Mesenchymal stem cell (in vitro differentiated cells and primary cell): ENCODE measurements at regions not wholly inside any gene's neighbourhood (a gene's known extent, or its start where the extent isn't known, plus 50 kb on each side); places are given as distances from the start of the nearest gene placed in this dataset.

ENCODE experiments used
- DNase-seq: peaks from one replicate; pipeline ENCODE4 v3.0.0-alpha.2; 2013
- H2AFZ ChIP-seq: one replicate; pipeline ENCODE4 v1.6.1; 2013; ENCODE audit warnings: low read depth, mild to moderate bottlenecking, control low read depth, inconsistent platforms, low read length, moderate library complexity
- H2AK5ac ChIP-seq: 2 replicates; pipeline ENCODE4 v1.6.1; 2013; ENCODE audit warnings: low read length, moderate library complexity, mild to moderate bottlenecking, inconsistent platforms; ENCODE audit not compliant: severe bottlenecking
- H2BK120ac ChIP-seq: one replicate; pipeline ENCODE4 v1.6.1; 2013; ENCODE audit warnings: low read depth, mild to moderate bottlenecking, inconsistent platforms, low read length, moderate library complexity
- H2BK12ac ChIP-seq, 2 experiments: one replicate each; pipeline ENCODE4 v1.6.1; 2013; ENCODE audit warnings: inconsistent platforms in 2 of 2, low read length in 2 of 2, mild to moderate bottlenecking in 2 of 2, moderate library complexity in 2 of 2, control low read depth in 1 of 2
- H2BK15ac ChIP-seq: one replicate; pipeline ENCODE4 v1.6.1; 2013; ENCODE audit warnings: mild to moderate bottlenecking, low read depth, inconsistent platforms; ENCODE audit not compliant: poor library complexity, severe bottlenecking
- H2BK5ac ChIP-seq: 2 replicates; pipeline ENCODE4 v1.6.1; 2013; ENCODE audit warnings: low read depth, mild to moderate bottlenecking, low read length, control low read depth, inconsistent platforms; ENCODE audit not compliant: poor library complexity, severe bottlenecking
- H3K14ac ChIP-seq, 2 experiments: one replicate each; pipeline ENCODE4 v1.6.1; 2013; ENCODE audit warnings: inconsistent platforms in 2 of 2, low read length in 2 of 2, control low read depth in 1 of 2, mild to moderate bottlenecking in 1 of 2, moderate library complexity in 1 of 2
- H3K18ac ChIP-seq, 2 experiments: one replicate each; pipeline ENCODE4 v1.6.1; 2013; ENCODE audit warnings: inconsistent platforms in 2 of 2, low read length in 2 of 2, control low read depth in 1 of 2, low read depth in 1 of 2, mild to moderate bottlenecking in 1 of 2
- H3K23ac ChIP-seq, 2 experiments: one replicate each; pipeline ENCODE4 v1.6.1; 2013; ENCODE audit warnings: inconsistent platforms in 2 of 2, low read length in 2 of 2, mild to moderate bottlenecking in 2 of 2, moderate library complexity in 2 of 2, control low read depth in 1 of 2
- H3K27ac ChIP-seq: 2 replicates; pipeline ENCODE4 v1.5.1; 2013; ENCODE audit warnings: mild to moderate bottlenecking, moderate library complexity, low read length, control low read depth, inconsistent platforms; ENCODE audit not compliant: poor library complexity, severe bottlenecking
- H3K27me3 ChIP-seq, 2 experiments: 2 replicates each; pipeline versions ENCODE4 v1.6.1 to v1.7.0; 2013; ENCODE audit warnings: low read length in 2 of 2, mild to moderate bottlenecking in 2 of 2, moderate library complexity in 2 of 2, control low read depth in 1 of 2, inconsistent platforms in 1 of 2; ENCODE audit not compliant: control insufficient read depth in 1 of 2, insufficient read depth in 1 of 2
- H3K36me3 ChIP-seq, 2 experiments: 2 replicates each; pipeline versions ENCODE4 v1.6.1 to v1.7.0; 2013; ENCODE audit warnings: low read length in 2 of 2, control low read depth in 1 of 2, inconsistent platforms in 1 of 2, low read depth in 1 of 2, mild to moderate bottlenecking in 1 of 2; ENCODE audit not compliant: insufficient read depth in 2 of 2, control insufficient read depth in 1 of 2
- H3K4ac ChIP-seq, 2 experiments: one replicate each; pipeline ENCODE4 v1.6.1; 2013; ENCODE audit warnings: inconsistent platforms in 2 of 2, low read length in 2 of 2, mild to moderate bottlenecking in 2 of 2, moderate library complexity in 2 of 2, control low read depth in 1 of 2, low read depth in 1 of 2
- H3K4me1 ChIP-seq: 2 replicates; pipeline ENCODE4 v1.6.1; 2013; ENCODE audit warnings: low read depth, low read length, control low read depth; ENCODE audit not compliant: control insufficient read depth, insufficient read depth
- H3K4me2 ChIP-seq: 2 replicates; pipeline ENCODE4 v1.6.1; 2013; ENCODE audit warnings: low read length, mild to moderate bottlenecking, inconsistent platforms; ENCODE audit not compliant: poor library complexity, severe bottlenecking
- H3K4me3 ChIP-seq, 2 experiments: 2 replicates each; pipeline versions ENCODE4 v1.5.1 to v1.7.0; 2013; ENCODE audit warnings: low read length in 2 of 2, mild to moderate bottlenecking in 2 of 2, control low read depth in 1 of 2, low read depth in 1 of 2; ENCODE audit not compliant: insufficient read depth in 1 of 2
- H3K79me1 ChIP-seq: replicated peaks from 2 replicates; pipeline ENCODE4 v1.6.1; 2013; ENCODE audit warnings: mild to moderate bottlenecking, control low read depth, low read length, inconsistent platforms; ENCODE audit not compliant: poor library complexity, severe bottlenecking
- H3K9ac ChIP-seq: 2 replicates; pipeline ENCODE4 v1.7.0; 2013; ENCODE audit warnings: mild to moderate bottlenecking, low read length, moderate library complexity
- H3K9me3 ChIP-seq: 2 replicates; pipeline ENCODE4 v1.7.0; 2013; ENCODE audit warnings: mild to moderate bottlenecking, low read length; ENCODE audit not compliant: control insufficient read depth
- H4K8ac ChIP-seq: one replicate; pipeline ENCODE4 v1.6.1; 2013; ENCODE audit warnings: inconsistent platforms, mild to moderate bottlenecking, low read length, moderate library complexity
- H4K91ac ChIP-seq: one replicate; pipeline ENCODE4 v1.6.1; 2013; ENCODE audit warnings: mild to moderate bottlenecking, low read length, inconsistent platforms
- WGBS: methylation state at CpG from one replicate; pipeline ENCODE4 v1.1.7; 2013; ENCODE audit warnings: mixed read lengths; 5-methylcytosine and 5-hydroxymethylcytosine counted together

DNA sequence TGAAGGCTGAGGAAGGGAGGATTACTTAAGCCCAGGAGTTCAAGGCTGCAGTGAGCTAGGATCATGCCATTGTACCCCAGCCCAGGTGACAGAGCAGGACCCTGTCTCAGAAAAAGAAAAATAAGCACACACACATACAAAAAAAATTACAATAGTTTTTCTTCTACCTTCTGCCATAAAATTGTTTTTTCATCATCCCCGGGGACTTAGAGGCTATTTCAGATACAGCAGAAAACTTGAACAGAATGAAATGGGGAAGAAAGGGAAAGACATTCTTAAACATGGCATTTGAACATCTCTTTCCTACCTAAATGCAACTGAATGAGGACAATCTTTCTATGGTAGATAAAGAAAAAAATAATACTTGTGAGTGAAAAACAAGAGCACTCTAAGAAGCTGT is 109.1 kb downstream of the KCTD12 start:
- Histone ChIP-seq H3K4me3 (no peak overlapping the region), H2BK120ac (no peak overlapping the region), H2BK15ac (no peak overlapping the region), H2AK5ac (no peak overlapping the region), H3K14ac (no peak overlapping the region), H3K4me2 (no peak overlapping the region), H3K27me3 (no peaks in the 10 kb centered on the region), H3K4ac (no peak overlapping the region), H2BK12ac (no peak overlapping the region), H3K9me3 (no peaks in the 10 kb centered on the region), H3K18ac (no peak overlapping the region), H4K8ac (no peak overlapping the region), H2BK5ac (no peak overlapping the region), H4K91ac (no peak overlapping the region), H3K36me3 (no peaks in the 10 kb centered on the region), H3K79me1 (no peaks in the 10 kb centered on the region), H3K27ac (no peak overlapping the region), H3K9ac (no peak overlapping the region), H3K4me1 (no peaks in the 10 kb centered on the region), H2AFZ (no peak overlapping the region), H3K23ac (no peak overlapping the region)
- no peak for DNase-seq
- WGBS = no CpG with 5 or more reads among the region's 1 CpG

DNA sequence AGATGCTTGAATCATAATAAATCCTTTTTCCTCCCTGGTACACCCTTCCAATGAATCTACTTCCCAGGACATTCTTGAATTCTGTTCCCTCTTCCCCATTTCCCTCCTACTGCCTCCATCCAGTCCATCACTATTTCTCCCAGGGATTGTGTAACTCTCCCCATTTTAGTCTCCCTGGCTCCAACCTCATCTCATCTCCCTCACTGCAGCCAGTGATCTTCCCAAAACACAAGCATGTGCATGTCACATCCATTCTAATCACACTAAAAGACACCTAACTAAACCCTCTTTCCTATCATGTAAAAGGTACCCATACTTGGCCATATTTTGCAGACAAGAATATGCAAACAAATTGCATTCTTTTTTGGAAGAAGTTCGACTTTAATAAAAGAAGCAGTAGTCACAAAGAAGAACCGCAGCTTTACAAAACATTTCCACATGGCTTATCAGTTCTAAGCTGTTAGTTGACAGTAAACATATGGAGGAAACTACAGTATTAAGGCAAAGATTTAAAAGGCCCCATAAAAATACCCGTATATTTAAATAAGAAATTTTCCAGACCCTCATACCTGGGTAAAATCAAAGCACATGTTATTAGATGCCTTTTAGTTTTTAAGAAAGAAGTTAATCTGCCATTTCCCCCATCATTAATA is 111.0 kb downstream of the KCTD12 start:
- 55% methylated on average over 1 of the region's 3 CpGs for WGBS
- no peak overlapping the region for H2AK5ac ChIP-seq
- H3K9ac ChIP-seq = no peak overlapping the region
- no peak overlapping the region for H3K4me2 ChIP-seq
- no peak overlapping the region for H3K14ac ChIP-seq
- H3K9me3 ChIP-seq = no peaks in the 10 kb centered on the region
- no peak for DNase-seq
- no peak overlapping the region for H3K4ac ChIP-seq
- H3K18ac ChIP-seq = no peak overlapping the region
- H3K36me3 ChIP-seq = no peaks in the 10 kb centered on the region
- no peak overlapping the region for H2AFZ ChIP-seq
- no peak overlapping the region for H3K27ac ChIP-seq
- no peak overlapping the region for H4K8ac ChIP-seq
- no peak overlapping the region for H2BK120ac ChIP-seq
- no peak overlapping the region for H2BK5ac ChIP-seq
- H3K4me1 ChIP-seq = no peaks in the 10 kb centered on the region
- H2BK15ac ChIP-seq = no peak overlapping the region
- no peak overlapping the region for H4K91ac ChIP-seq
- no peak overlapping the region for H2BK12ac ChIP-seq
- no peaks in the 10 kb centered on the region for H3K79me1 ChIP-seq
- H3K27me3 ChIP-seq = no peaks in the 10 kb centered on the region
- H3K4me3 ChIP-seq = no peak overlapping the region
- H3K23ac ChIP-seq = no peak overlapping the region

DNA sequence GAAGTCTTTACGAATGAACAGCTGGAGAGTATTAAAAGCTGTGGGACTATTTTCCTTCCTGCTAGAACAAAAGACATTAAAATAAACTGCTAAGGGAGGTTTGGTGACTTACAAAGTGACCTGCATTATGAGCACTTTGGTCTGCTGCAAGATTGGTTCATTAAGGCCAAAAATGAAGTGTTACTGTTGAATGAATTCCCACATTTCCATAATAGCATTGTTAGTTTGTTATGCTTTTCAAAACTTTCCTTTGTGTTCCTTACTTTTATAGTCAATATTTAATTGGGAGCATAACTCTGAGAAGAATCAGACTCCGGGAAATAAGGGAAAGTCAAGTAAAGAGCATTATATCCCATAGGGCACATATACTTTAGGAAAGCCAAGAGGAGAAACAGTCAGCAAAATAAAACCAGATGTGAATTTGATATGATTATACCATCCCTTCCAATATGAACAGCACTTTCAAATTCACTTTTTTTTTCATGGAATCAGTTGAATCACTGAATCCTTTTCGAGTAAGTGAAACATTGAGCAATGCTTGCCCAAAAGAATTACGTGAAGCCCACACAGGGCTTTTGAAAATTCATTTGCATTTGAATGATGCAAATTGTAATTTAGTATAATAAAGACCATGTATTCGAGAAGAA is 112.6 kb downstream of the KCTD12 start:
- Histone ChIP-seq H3K9ac (peak overlapping the region; percentile 53), H3K4me1 (no peaks in the 10 kb centered on the region), H2AK5ac (no peak overlapping the region), H3K9me3 (no peaks in the 10 kb centered on the region), H3K4me2 (no peak overlapping the region), H2BK12ac (no peak overlapping the region), H4K91ac (no peak overlapping the region), H3K14ac (no peak overlapping the region), H3K4ac (no peak overlapping the region), H2BK120ac (no peak overlapping the region), H3K23ac (no peak overlapping the region), H3K79me1 (no peaks in the 10 kb centered on the region), H4K8ac (no peak overlapping the region), H2BK5ac (no peak overlapping the region), H3K36me3 (no peaks in the 10 kb centered on the region), H3K27ac (no peak overlapping the region), H3K4me3 (no peak overlapping the region), H3K27me3 (no peaks in the 10 kb centered on the region), H2AFZ (no peak overlapping the region), H3K18ac (no peak overlapping the region), H2BK15ac (no peak overlapping the region)
- 100% methylated on average over 3 of the region's 5 CpGs for WGBS
- DNase-seq = no peak

DNA sequence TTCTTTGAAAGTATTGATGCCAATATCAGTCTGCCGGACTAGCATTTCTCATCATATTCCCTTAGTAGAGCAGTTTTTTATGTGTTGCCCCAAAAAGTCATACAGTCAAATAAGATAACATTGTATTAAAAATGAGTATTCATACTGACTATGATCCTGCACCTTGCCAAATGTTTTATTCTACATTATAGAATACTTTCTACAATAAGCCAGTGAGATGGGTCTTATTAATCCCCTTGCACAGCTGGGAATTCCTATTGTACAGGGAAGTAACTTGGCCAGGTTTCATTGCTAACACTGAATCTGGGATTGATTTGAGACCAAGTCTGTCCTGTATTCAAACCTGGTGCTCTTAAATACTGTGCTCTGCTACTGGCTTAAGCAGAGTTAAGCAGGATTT is 114.0 kb downstream of the KCTD12 start:
- Histone ChIP-seq H3K4me1 (no peaks in the 10 kb centered on the region), H3K27ac (no peak overlapping the region), H4K8ac (no peak overlapping the region)

More for the DNA sequence above, 114.0 kb downstream of the KCTD12 start:
- Histone ChIP-seq H3K9me3 (no peaks in the 10 kb centered on the region), H4K91ac (no peak overlapping the region), H2AK5ac (no peak overlapping the region), H2BK12ac (no peak overlapping the region), H3K4ac (no peak overlapping the region), H3K18ac (no peak overlapping the region), H2BK15ac (no peak overlapping the region), H3K4me2 (no peak overlapping the region), H2AFZ (no peak overlapping the region), H3K23ac (no peak overlapping the region), H3K27me3 (no peaks in the 10 kb centered on the region), H2BK5ac (no peak overlapping the region), H3K14ac (no peak overlapping the region), H3K4me3 (no peak overlapping the region), H2BK120ac (no peak overlapping the region), H3K79me1 (no peaks in the 10 kb centered on the region), H3K36me3 (no peaks in the 10 kb centered on the region), H3K9ac (no peak overlapping the region)
- no CpG with 5 or more reads among the region's 1 CpG for WGBS
- DNase-seq = no peak
